Activated T-cell treated with anti-CD3 and anti-CD28 coated beads, Interleukin-2, amount 50 U/mL, for 4 hours (primary cell): ENCODE measurements at regions not wholly inside any gene's neighbourhood (a gene's known extent, or its start where the extent isn't known, plus 50 kb on each side); places are given as distances from the start of the nearest gene placed in this dataset.
"Not testable (repeated sequence)": the region's sequence is repeated elsewhere in the genome, so short reads cannot be mapped to it uniquely, and the experiment has no call there.

Source experiments
- ATAC-seq, 2 donors: fragments of 200-7000 bp; cut with Tn5 transposase; one replicate each; pipeline ENCODE4 v1.10.0; 2021
- DNase-seq: peaks from one replicate; pipeline ENCODE4 v3.0.0-alpha.2; 2020
- H3K27me3 Mint-ChIP-seq: one replicate; pipeline ENCODE4 v1.8.0; 2021; ENCODE audit warnings: low read depth, mixed read lengths
- H3K36me3 Mint-ChIP-seq: one replicate; pipeline ENCODE4 v1.8.0; 2022; ENCODE audit warnings: mixed read lengths; ENCODE audit not compliant: insufficient read depth
- H3K4me1 Mint-ChIP-seq: one replicate; pipeline ENCODE4 v1.8.0; 2021; ENCODE audit warnings: low read depth, mixed read lengths
- H3K4me3 Mint-ChIP-seq: one replicate; pipeline ENCODE4 v1.8.0; 2021; ENCODE audit warnings: mild to moderate bottlenecking, moderate library complexity, mixed read lengths
- H3K9me3 Mint-ChIP-seq: one replicate; pipeline ENCODE4 v1.8.0; 2021; ENCODE audit warnings: mixed read lengths

GRCh38 chr3:70726961-70727360, 414.5 kb upstream of the MDFIC2 start:
- ATAC-seq: no peak
- Mint-ChIP-seq H3K4me1 (no peaks in the 10 kb centered on the region), H3K4me3 (no peak overlapping the region), H3K36me3 (no peaks in the 10 kb centered on the region), H3K9me3 (peaks cover 4% of the 10 kb centered on the region), H3K27me3 (peaks cover 3% of the 10 kb centered on the region)
- DNase-seq: no peak

- no peak overlapping the region for H3K4me3 Mint-ChIP-seq
- ATAC-seq (no peak), DNase-seq (no peak)
- peaks cover 3% of the 10 kb centered on the region for H3K27me3 Mint-ChIP-seq
- peaks cover 4% of the 10 kb centered on the region for H3K9me3 Mint-ChIP-seq
- H3K4me1 Mint-ChIP-seq: no peaks in the 10 kb centered on the region
- no peaks in the 10 kb centered on the region for H3K36me3 Mint-ChIP-seq
Measured at GRCh38 chr3:70726096-70726938, 413.9 kb upstream of the MDFIC2 start.

DNA sequence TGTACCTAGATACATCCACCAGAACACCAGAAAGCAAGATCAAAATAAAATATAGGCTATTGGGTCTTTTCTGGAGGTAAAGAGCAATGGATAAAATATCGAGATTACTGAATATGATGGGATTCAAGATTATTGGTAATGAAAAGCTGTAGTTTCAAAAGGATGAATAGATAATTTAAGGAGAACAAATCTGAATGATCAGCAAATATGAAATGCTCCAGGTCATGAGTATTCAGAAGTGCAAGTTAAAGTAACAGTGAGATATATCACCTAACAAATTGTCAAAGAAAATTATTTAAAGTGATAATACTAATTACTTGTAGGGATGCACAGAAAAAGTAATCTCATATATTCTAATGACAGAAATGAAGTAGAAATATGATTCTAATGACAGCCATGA, 409.6 kb upstream of the MDFIC2 start:
- Mint-ChIP-seq H3K36me3 (no peaks in the 10 kb centered on the region), H3K4me3 (no peak overlapping the region), H3K27me3 (peaks cover under 1% of the 10 kb centered on the region), H3K4me1 (no peaks in the 10 kb centered on the region), H3K9me3 (peaks cover 4% of the 10 kb centered on the region)
- ATAC-seq (no peak), DNase-seq (no peak)

- Mint-ChIP-seq H3K4me1 (peaks cover 2% of the 10 kb centered on the region), H3K27me3 (peaks cover 8% of the 10 kb centered on the region), H3K36me3 (peaks cover 2% of the 10 kb centered on the region), H3K4me3 (no peak overlapping the region), H3K9me3 (peaks cover 14% of the 10 kb centered on the region)
- ATAC-seq (no peak), DNase-seq (no peak)
Measured at GRCh38 chr3:70716832-70717231, 404.4 kb upstream of the MDFIC2 start.

DNA sequence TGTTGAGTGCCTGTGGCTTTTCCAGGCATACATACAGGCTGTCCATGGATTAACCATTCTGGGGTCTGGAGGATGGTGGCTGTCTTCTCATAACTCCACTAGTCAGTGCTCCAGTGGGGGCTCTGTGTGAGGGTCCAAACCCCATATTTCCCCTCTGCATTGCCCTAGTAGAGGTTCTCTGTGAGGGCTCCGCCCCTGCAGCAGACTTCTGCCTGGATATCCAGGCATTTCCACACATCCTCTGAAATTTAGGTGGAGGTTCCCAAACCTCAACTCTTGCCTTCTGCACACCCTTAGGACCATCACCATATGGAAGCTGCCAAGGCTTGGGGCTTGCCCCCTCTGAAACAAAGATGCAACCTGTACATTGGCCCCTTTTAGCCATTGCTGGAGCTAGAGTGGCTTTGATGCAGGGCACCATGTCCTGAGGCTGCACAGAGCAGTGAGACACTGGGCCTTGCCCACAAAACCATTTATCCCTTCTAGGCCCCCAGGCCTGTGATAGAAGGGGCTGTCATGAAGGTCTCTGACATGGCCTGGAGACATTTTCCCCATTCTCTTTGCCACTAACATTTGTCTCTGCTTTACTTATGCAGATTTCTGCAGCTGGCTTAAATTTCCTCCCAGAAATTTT, 400.1 kb upstream of the MDFIC2 start:
- H3K4me1 Mint-ChIP-seq: peaks cover 2% of the 10 kb centered on the region
- no peak overlapping the region for H3K4me3 Mint-ChIP-seq
- H3K27me3 Mint-ChIP-seq: peaks cover 9% of the 10 kb centered on the region
- H3K36me3 Mint-ChIP-seq: peaks cover 2% of the 10 kb centered on the region
- ATAC-seq (no peak), DNase-seq (no peak)
- peaks cover 19% of the 10 kb centered on the region for H3K9me3 Mint-ChIP-seq

GRCh38 chr3:70703305-70704102, 391.1 kb upstream of the MDFIC2 start:
- ATAC-seq: no peak
- H3K9me3 Mint-ChIP-seq: no peaks in the 10 kb centered on the region
- peaks cover 33% of the 10 kb centered on the region for H3K27me3 Mint-ChIP-seq
- no peak for DNase-seq
- no peaks in the 10 kb centered on the region for H3K36me3 Mint-ChIP-seq
- no peaks in the 10 kb centered on the region for H3K4me1 Mint-ChIP-seq
- no peak overlapping the region for H3K4me3 Mint-ChIP-seq

DNA sequence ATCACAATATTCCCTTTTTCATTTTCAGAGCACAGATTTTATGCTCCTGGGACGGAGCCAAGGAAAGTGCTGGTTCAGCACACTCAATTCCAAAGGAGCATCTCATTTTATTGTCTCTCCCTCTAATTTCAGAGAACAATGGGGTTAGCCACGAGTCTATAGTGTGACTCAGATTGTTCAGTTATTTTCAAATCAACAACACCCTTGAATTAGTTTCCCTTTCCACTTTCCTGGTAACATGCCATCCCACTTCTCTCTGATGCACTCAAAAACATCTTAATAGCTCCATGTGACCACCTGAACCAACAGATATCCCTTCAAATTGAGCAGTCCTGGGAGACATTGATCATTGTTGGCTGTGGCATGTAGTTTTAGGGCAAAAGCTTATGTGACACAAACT, 389.7 kb upstream of the MDFIC2 start:
- H3K9me3 Mint-ChIP-seq: no peaks in the 10 kb centered on the region
- no peaks in the 10 kb centered on the region for H3K4me1 Mint-ChIP-seq
- H3K27me3 Mint-ChIP-seq: peaks cover 33% of the 10 kb centered on the region
- no peak overlapping the region for H3K4me3 Mint-ChIP-seq
- H3K36me3 Mint-ChIP-seq: no peaks in the 10 kb centered on the region
- ATAC-seq (peak; percentile 25 to 43), DNase-seq (no peak)

DNA sequence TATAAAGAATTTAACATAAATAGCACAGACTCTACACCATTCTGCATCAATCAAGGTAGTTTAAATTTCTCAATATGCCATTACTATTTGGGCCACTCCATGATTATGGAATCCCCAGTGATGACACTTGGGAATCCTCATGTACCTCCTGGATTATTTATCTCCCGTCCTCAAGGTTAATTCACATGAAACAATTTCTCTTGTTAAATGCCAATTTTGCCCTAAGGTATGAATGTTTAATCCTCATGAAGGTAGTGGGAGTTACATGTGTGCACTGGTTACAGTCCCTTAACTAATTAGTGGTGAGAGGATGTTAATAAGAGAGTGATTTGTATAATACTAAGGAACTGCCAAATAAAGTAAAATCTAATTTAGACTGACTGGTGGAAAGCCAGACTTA, 372.3 kb upstream of the MDFIC2 start:
- Mint-ChIP-seq H3K27me3 (peaks cover 15% of the 10 kb centered on the region), H3K4me1 (no peaks in the 10 kb centered on the region), H3K4me3 (no peak overlapping the region), H3K9me3 (no peaks in the 10 kb centered on the region), H3K36me3 (no peaks in the 10 kb centered on the region)
- no peak for DNase-seq
- ATAC-seq: no peak

DNA sequence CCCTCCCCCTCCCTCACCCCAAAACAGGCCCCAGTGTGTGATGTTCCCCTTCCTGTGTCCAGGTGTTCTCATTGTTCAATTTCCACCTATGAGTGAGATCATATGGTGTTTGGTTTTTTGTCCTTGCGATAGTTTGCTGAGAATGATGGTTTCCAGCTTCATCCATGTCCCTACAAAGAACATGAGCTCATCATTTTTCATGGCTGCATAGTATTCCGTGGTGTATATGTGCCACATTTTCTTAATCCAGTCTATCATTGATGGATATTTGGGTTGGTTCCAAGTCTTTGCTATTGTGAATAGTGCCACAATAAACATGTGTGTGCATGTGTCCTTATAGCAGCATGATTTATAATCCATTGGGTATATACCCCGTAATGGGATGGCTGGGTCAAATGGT, 363.4 kb upstream of the MDFIC2 start:
- H3K27me3 Mint-ChIP-seq, DNase-seq, H3K9me3 Mint-ChIP-seq, ATAC-seq, H3K36me3 Mint-ChIP-seq, H3K4me3 Mint-ChIP-seq, H3K4me1 Mint-ChIP-seq: not testable (repeated sequence)

DNA sequence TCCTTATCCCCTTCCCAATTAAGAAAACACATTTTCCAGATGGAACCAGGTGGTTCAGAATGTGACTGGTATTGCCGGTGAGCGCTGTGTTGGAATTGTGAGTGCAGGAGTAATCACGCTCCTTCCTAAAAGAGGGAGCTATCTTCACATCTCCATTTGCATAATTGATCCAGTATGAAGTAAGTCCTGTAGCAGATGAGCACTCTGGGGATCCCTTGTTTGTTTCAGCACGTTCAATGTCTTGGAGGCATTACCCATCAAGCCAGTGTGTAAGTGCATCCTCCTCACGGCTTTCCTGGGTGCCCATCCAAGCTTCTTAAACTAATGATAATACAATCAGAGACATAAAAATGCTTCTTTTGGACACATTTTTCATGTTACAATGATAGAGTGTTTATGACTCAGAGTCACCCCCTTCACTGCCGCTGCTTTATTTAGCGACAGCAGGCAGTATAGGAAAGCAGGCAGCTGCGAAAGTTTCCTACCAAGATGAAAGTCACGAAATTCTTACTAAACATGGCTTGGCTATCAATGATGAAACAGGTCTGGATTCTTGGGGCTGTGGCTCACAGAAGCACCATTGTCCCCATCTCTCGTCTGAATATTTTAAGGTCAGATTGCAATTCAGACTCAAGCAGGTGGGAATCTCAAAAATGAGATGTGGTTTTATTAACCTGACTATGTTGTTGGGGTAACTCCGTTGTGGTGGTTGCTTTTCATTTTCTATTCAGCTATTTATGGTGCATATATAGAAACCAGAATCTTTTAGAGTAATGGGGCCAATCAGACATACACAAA, 346.3 kb upstream of the MDFIC2 start:
- Mint-ChIP-seq H3K27me3 (peaks cover 25% of the 10 kb centered on the region), H3K4me1 (no peaks in the 10 kb centered on the region), H3K4me3 (no peak overlapping the region), H3K36me3 (no peaks in the 10 kb centered on the region), H3K9me3 (peaks cover 4% of the 10 kb centered on the region)
- ATAC-seq (no peak), DNase-seq (no peak)

- Mint-ChIP-seq H3K9me3 (peaks cover 4% of the 10 kb centered on the region), H3K4me1 (no peaks in the 10 kb centered on the region), H3K27me3 (peaks cover 26% of the 10 kb centered on the region), H3K4me3 (no peak overlapping the region), H3K36me3 (no peaks in the 10 kb centered on the region)
- no peak for DNase-seq
- ATAC-seq: no peak
Measured at GRCh38 chr3:70657454-70657853, 345.0 kb upstream of the MDFIC2 start.

- H3K36me3 Mint-ChIP-seq: no peaks in the 10 kb centered on the region
- H3K4me1 Mint-ChIP-seq: no peaks in the 10 kb centered on the region
- peaks cover 10% of the 10 kb centered on the region for H3K27me3 Mint-ChIP-seq
- no peak overlapping the region for H3K4me3 Mint-ChIP-seq
- ATAC-seq (no peak), DNase-seq (no peak)
- no peaks in the 10 kb centered on the region for H3K9me3 Mint-ChIP-seq
Measured at GRCh38 chr3:70647823-70648222, 335.4 kb upstream of the MDFIC2 start.

GRCh38 chr3:70647094-70647493, 334.7 kb upstream of the MDFIC2 start:
- ATAC-seq: no peak
- peaks cover 13% of the 10 kb centered on the region for H3K27me3 Mint-ChIP-seq

DNA sequence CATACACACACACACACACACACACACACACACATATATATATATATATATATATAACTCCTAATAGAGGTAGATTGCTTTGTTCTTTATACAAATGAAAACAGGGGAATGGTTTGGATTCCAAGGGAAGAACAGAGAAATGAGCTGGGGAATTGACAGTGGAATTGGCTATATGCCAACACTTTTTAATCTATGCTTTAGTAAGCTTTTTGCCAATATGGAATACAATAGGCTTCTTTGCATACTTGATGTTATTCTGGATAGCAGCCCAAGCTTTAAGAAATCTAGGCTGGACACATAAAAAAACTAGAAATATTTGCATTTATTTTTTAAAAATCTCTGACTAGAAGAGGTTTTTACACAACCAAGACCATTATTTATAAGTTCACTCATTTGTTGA, 334.2 kb upstream of the MDFIC2 start:
- Mint-ChIP-seq H3K27me3 (peaks cover 13% of the 10 kb centered on the region), H3K36me3 (no peaks in the 10 kb centered on the region), H3K4me3 (no peak overlapping the region), H3K9me3 (no peaks in the 10 kb centered on the region), H3K4me1 (no peaks in the 10 kb centered on the region)
- no peak for DNase-seq
- no peak for ATAC-seq

More at GRCh38 chr3:70647094-70647493, 334.7 kb upstream of the MDFIC2 start:
- no peak overlapping the region for H3K4me3 Mint-ChIP-seq
- DNase-seq: no peak
- no peaks in the 10 kb centered on the region for H3K9me3 Mint-ChIP-seq
- H3K4me1 Mint-ChIP-seq: no peaks in the 10 kb centered on the region
- H3K36me3 Mint-ChIP-seq: no peaks in the 10 kb centered on the region
